Heart right ventricle (tissue), 16 donors: ENCODE measurements at regions not wholly inside any gene's neighbourhood (a gene's known extent, or its start where the extent isn't known, plus 50 kb on each side); places are given as distances from the start of the nearest gene placed in this dataset.

Experiments
- ATAC-seq, 8 donors: fragments of 200-7000 bp; cut with Tn5 transposase; one replicate each; pipeline ENCODE4 v1.9.1; 2020; ENCODE audit warnings: mild to moderate bottlenecking in 8 of 8, moderate library complexity in 8 of 8, moderate number of reproducible peaks in 1 of 8
- DNase-seq, 2 donors: peaks; one replicate each; pipeline ENCODE4 v3.0.0-alpha.2; 2020
- H3K27ac ChIP-seq, 10 donors: fragments of 200-600 bp; sonication (generic) in 2 of 10; one replicate each; pipeline versions ENCODE4 v1.5.0 to v1.8.0; 2020 to 2022; ENCODE audit warnings: mild to moderate bottlenecking in 3 of 10
- H3K27me3 ChIP-seq, 7 donors: fragments of 200-600 bp; one replicate each; pipeline ENCODE4 v1.8.0; 2021 to 2022; ENCODE audit warnings: mild to moderate bottlenecking in 2 of 7
- H3K36me3 ChIP-seq, 9 donors: fragments of 200-600 bp; sonication (generic) in 1 of 9; one replicate each; pipeline versions ENCODE4 v1.5.0 to v1.8.0; 2020 to 2022; ENCODE audit warnings: mild to moderate bottlenecking in 2 of 9
- H3K4me1 ChIP-seq, 9 donors: fragments of 200-600 bp; sonication (generic) in 1 of 9; one replicate each; pipeline versions ENCODE4 v1.5.0 to v1.8.0; 2020 to 2022; ENCODE audit warnings: mild to moderate bottlenecking in 4 of 9
- H3K4me3 ChIP-seq, 10 donors: fragments of 200-600 bp; sonication (generic) in 2 of 10; one replicate each; pipeline versions ENCODE4 v1.5.0 to v1.8.0; 2020 to 2022; ENCODE audit warnings: mild to moderate bottlenecking in 7 of 10, moderate library complexity in 2 of 10
- H3K9me3 ChIP-seq, 11 donors: fragments of 200-600 bp in 10 of 11; sonication (generic) in 2 of 11; one replicate each; pipeline versions ENCODE4 v1.5.0 to v1.8.0; 2013 to 2022; ENCODE audit warnings: mild to moderate bottlenecking in 2 of 11, control low read depth in 1 of 11, moderate library complexity in 1 of 11
- CTCF ChIP-seq, 9 donors: fragments of 200-600 bp; sonication (generic) in 2 of 9; IDR thresholded peaks; one replicate each; pipeline versions ENCODE4 v1.5.0 to v1.8.0; 2021 to 2022; ENCODE audit warnings: antibody characterized with exemption in 9 of 9, mild to moderate bottlenecking in 5 of 9, moderate library complexity in 1 of 9
- WGBS, 2 donors: extraction: QIAGEN DNeasy Blood & Tissue Kit; methylation state at CpG; one replicate each; pipeline ENCODE4 v1.1.7; 2013; ENCODE audit warnings: inconsistent platforms in 1 of 2; 5-methylcytosine and 5-hydroxymethylcytosine counted together
- intact Hi-C, 10 donors: fragments of 100-400 bp; cut with DNase I; formaldehyde crosslinking; loops; one replicate each; pipeline versions ENCODE4 v1.11.1 to v1.14.2; 2022
- donor health status: Arrhythmogenic right ventricular cardiomyopathy.
- donor health status: ischemic (EF 13 %, LVEDD 7.1; RV severe dilation, severe dysfunction).
- donor health status: healthy with polysubstance abuse.
- donor health status: DM: no; HTN: yes; CAD: no.
- donor health status: DM: no; HTN: no; CAD: no.
- donor health status: ischemic (EF 25% LVEDD 6.9; RV normal size, moderate dysfunction).
- donor health status: ischemic (EF 25% LVEDD 5.7; RV mildly dilated, moderate dysfunction).
- donor health status: healthy.
- donor health status: DM: yes; HTN: yes; CAD: no.
- donor health status: Ischemic cardiomyopathy.
- donor health status: ischemic (EF 35%, LVEDD 5.7; RV mildly dilated, moderate dysfunction).
- donor health status: nonischemic (EF 11% LVEDD 7.7; RV severe dilation, severe dysfunction).
- donor health status: DM: yes; HTN: yes; CAD: no.
- donor health status: PGD.
- donor health status: ischemic (EF 29% LVEDD 5.4; RV normal size, mild dysfunction).
- donor health status: nonischemic (EF 23%, LVEDD 6.1; RV moderate dilation, normal function).

- H3K36me3 ChIP-seq: no peaks in the 10 kb centered on the region
- H3K9me3 ChIP-seq: no peaks in the 10 kb centered on the region
- WGBS, 2 donors: 96 to 100% methylated on average over 2 of the region's 2 CpGs
- intact Hi-C loops: loop anchor here in 1 of 10 donors (10.0 kb wide), 1 partner anchor 117 kb away; no protein-coding TSS in a partner anchor
- no peak overlapping the region for H3K4me3 ChIP-seq
- ATAC-seq: no peak
- no peaks in the 10 kb centered on the region for H3K27me3 ChIP-seq
- DNase-seq: no peak
- H3K4me1 ChIP-seq: peaks cover 0 to 9% (median 0%) of the 10 kb centered on the region in 9 donors
- no peak overlapping the region for H3K27ac ChIP-seq
- TF ChIP-seq CTCF (IDR thresholded peaks at IDR 0.05): no peak
These were observed 84.9 kb downstream of the NREP start for GRCh38 chr5:111672099-111672498.

GRCh38 chr5:111670826-111671492 lies 86.0 kb downstream of the NREP start:
- Histone ChIP-seq H3K36me3 (no peaks in the 10 kb centered on the region), H3K27ac (no peak overlapping the region), H3K27me3 (no peaks in the 10 kb centered on the region), H3K9me3 (no peaks in the 10 kb centered on the region), H3K4me3 (no peak overlapping the region), H3K4me1 (no peaks in the 10 kb centered on the region)
- no peak for TF ChIP-seq CTCF (IDR thresholded peaks at IDR 0.05)
- WGBS, 2 donors: 65 to 81% methylated on average over 3 of the region's 3 CpGs
- DNase-seq (no peak), ATAC-seq (no peak)
- intact Hi-C loops: loop anchor here in 1 of 10 donors (10.0 kb wide), 1 partner anchor 116 kb away; no protein-coding TSS in a partner anchor

GRCh38 chr5:111668477-111669414 lies 88.2 kb downstream of the NREP start:
- no peak for ATAC-seq
- intact Hi-C loops: no loop called here
- no peak for TF ChIP-seq CTCF (IDR thresholded peaks at IDR 0.05)
- no peaks in the 10 kb centered on the region for H3K27me3 ChIP-seq
- H3K4me3 ChIP-seq: no peak overlapping the region
- H3K9me3 ChIP-seq: no peaks in the 10 kb centered on the region
- DNase-seq: no peak
- H3K27ac ChIP-seq: no peak overlapping the region
- H3K4me1 ChIP-seq: no peaks in the 10 kb centered on the region
- H3K36me3 ChIP-seq: no peaks in the 10 kb centered on the region
- WGBS, 2 donors: 69 to 75% methylated on average over 4 of the region's 4 CpGs

- Histone ChIP-seq H3K27me3 (no peaks in the 10 kb centered on the region), H3K27ac (no peak overlapping the region), H3K4me3 (no peak overlapping the region), H3K4me1 (peaks cover 0 to 5% (median 0%) of the 10 kb centered on the region in 9 donors), H3K9me3 (no peaks in the 10 kb centered on the region), H3K36me3 (no peaks in the 10 kb centered on the region)
- no peak for TF ChIP-seq CTCF (IDR thresholded peaks at IDR 0.05)
- DNase-seq (no peak), ATAC-seq (no peak)
- 80 to 81% methylated on average over 2 of the region's 2 CpGs for WGBS, 2 donors
- intact Hi-C loops: no loop called here
These were observed 89.8 kb downstream of the NREP start for GRCh38 chr5:111667128-111667736.
